Lower leg skin (tissue), 3 donors: ENCODE measurements at regions not wholly inside any gene's neighbourhood (a gene's known extent, or its start where the extent isn't known, plus 50 kb on each side); places are given as distances from the start of the nearest gene placed in this dataset.

Experiments
- POLR2A ChIP-seq, 2 donors: fragments of 450-650 bp; IDR thresholded peaks; one replicate each; pipeline ENCODE4 v1.6.1; 2016 to 2017; ENCODE audit warnings: antibody characterized with exemption in 2 of 2, mild to moderate bottlenecking in 1 of 2, moderate library complexity in 1 of 2
- TF ChIP-seq, protein P1 (sequence below), 3 donors: fragments of 450-650 bp; IDR thresholded peaks; one replicate each; pipeline ENCODE4 v1.5.1; 2016; ENCODE audit warnings: antibody characterized with exemption in 3 of 3, mild to moderate bottlenecking in 3 of 3, moderate library complexity in 2 of 3

DNA sequence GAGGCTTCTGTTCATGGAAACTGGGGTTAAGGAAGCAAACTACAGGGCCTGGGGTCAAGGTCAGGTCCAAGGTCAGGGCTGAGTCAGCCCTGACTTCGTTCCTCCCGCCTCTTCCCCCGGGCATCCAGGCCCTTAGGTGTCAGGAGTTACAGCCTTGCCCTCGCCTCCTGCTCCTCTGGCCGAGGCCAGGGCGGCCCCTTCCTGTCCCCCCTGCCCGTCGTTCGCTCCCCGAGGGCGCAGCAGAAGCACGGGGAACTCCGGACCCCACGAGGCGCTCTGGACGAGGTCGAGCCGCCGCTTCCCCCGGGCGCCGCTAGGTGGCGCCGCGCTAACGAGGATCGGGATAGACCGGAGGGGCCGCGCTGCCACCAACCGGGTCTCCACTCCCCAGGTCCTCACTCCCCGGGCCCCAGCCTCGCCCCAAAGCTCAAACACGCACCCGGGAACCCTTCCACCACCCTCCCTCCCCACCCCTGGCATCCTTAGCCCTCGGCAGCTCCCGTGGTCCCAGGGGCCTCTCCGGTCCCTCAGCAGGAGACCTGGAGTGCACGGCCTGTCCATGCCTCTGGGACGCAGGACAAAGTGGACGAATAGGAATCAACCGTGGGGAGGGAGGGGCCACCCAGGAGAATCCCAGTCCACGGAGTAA, 59.2 kb upstream of the MYL10 start:
- TF ChIP-seq, protein P1, sequence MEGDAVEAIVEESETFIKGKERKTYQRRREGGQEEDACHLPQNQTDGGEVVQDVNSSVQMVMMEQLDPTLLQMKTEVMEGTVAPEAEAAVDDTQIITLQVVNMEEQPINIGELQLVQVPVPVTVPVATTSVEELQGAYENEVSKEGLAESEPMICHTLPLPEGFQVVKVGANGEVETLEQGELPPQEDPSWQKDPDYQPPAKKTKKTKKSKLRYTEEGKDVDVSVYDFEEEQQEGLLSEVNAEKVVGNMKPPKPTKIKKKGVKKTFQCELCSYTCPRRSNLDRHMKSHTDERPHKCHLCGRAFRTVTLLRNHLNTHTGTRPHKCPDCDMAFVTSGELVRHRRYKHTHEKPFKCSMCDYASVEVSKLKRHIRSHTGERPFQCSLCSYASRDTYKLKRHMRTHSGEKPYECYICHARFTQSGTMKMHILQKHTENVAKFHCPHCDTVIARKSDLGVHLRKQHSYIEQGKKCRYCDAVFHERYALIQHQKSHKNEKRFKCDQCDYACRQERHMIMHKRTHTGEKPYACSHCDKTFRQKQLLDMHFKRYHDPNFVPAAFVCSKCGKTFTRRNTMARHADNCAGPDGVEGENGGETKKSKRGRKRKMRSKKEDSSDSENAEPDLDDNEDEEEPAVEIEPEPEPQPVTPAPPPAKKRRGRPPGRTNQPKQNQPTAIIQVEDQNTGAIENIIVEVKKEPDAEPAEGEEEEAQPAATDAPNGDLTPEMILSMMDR (IDR thresholded peaks at IDR 0.05): peak in 1 of 3 donors; percentile 45
- TF ChIP-seq POLR2A (IDR thresholded peaks at IDR 0.05): no peak
